GM12878 (cell line): ENCODE measurements at regions not wholly inside any gene's neighbourhood (a gene's known extent, or its start where the extent isn't known, plus 50 kb on each side); places are given as distances from the start of the nearest gene placed in this dataset.

Experiments
- ATAC-seq: fragments of 200-7000 bp; cut with Tn5 transposase; 3 replicates; pipeline ENCODE4 v1.9.1; 2020; ENCODE audit warnings: mild to moderate bottlenecking, moderate library complexity
- BruUV-seq: library from RNA; stranded (reverse); fragments of 400-500 nt; replicated peaks from 2 replicates; lab custom pipeline; 2021; lab: Mats Ljungman, UMichigan
- CTCF ChIA-PET: fragments of 300-600 bp; sonication (Branson Sonifier 250); formaldehyde crosslinking; extraction: SDS; loops from one replicate; lab custom pipeline; 2021; ENCODE audit warnings: inconsistent platforms; lab: Yijun Ruan, JAX
- POLR2A ChIA-PET: fragments of 350-600 bp; formaldehyde crosslinking; extraction: SDS; loops from one replicate; lab custom pipeline; 2021; ENCODE audit warnings: inconsistent platforms; lab: Charles Lee
- RAD21 ChIA-PET: fragments of 300-600 bp; sonication (Branson Sonifier 250); formaldehyde crosslinking; loops from one replicate; lab custom pipeline; 2023; ENCODE audit warnings: antibody characterized with exemption; ENCODE audit not compliant: unreplicated experiment; lab: Charles Lee
- SMC1A ChIA-PET: fragments of 300-600 bp; sonication (Branson Sonifier 250); formaldehyde crosslinking; loops from one replicate; lab custom pipeline; 2023; ENCODE audit not compliant: unreplicated experiment, uncharacterized antibody; lab: Charles Lee
- DNase-seq: peaks from one replicate; pipeline ENCODE4 v3.0.0-alpha.2; 2011; ENCODE audit warnings: low read depth, low spot score
- FAIRE-seq: peaks from 3 replicates; lab custom pipeline; 2011; peaks lifted over from hg19 to GRCh38; lab: Jason Lieb, UNC
- H2AFZ ChIP-seq: 2 replicates; pipeline ENCODE4 v1.6.0; 2011; ENCODE audit warnings: low read depth, low read length, control low read depth; ENCODE audit not compliant: control insufficient read depth
- H3K27ac ChIP-seq: 2 replicates; pipeline ENCODE4 v1.5.1; 2011; ENCODE audit warnings: control low read depth; ENCODE audit not compliant: control insufficient read depth, insufficient read depth
- H3K27me3 ChIP-seq, 2 experiments: replicated peaks in 1 of 2; 2 replicates each; pipeline versions ENCODE4 v1.6.0 to v1.6.1; 2011; ENCODE audit warnings: low read length in 1 of 2; ENCODE audit not compliant: control insufficient read depth in 2 of 2, insufficient read depth in 2 of 2
- H3K36me3 ChIP-seq, 2 experiments: 2 replicates each; pipeline ENCODE4 v1.5.1; 2011; ENCODE audit warnings: low read length in 1 of 2; ENCODE audit not compliant: control insufficient read depth in 2 of 2, insufficient read depth in 2 of 2
- H3K4me1 ChIP-seq: 2 replicates; pipeline ENCODE4 v1.6.1; 2011; ENCODE audit warnings: mild to moderate bottlenecking, low read length, moderate library complexity, mixed read lengths; ENCODE audit not compliant: control insufficient read depth, insufficient read depth
- H3K4me2 ChIP-seq: 2 replicates; pipeline ENCODE4 v1.6.0; 2011; ENCODE audit warnings: control low read depth; ENCODE audit not compliant: control insufficient read depth, insufficient read depth
- H3K4me3 ChIP-seq: fragments of 200-600 bp; sonication (generic); 2 replicates; pipeline ENCODE4 v1.5.1; 2016
- H3K79me2 ChIP-seq: 2 replicates; pipeline ENCODE4 v1.6.0; 2011; ENCODE audit warnings: low read length; ENCODE audit not compliant: control insufficient read depth, insufficient read depth
- H3K9ac ChIP-seq: 2 replicates; pipeline ENCODE4 v1.8.0; 2011; ENCODE audit warnings: low read length, control low read depth, mixed read lengths; ENCODE audit not compliant: control insufficient read depth, insufficient read depth
- H3K9me3 ChIP-seq: replicated peaks from 3 replicates; pipeline ENCODE4 v1.5.1; 2011; ENCODE audit warnings: mild to moderate bottlenecking, low read length; ENCODE audit not compliant: control insufficient read depth, insufficient read depth
- H4K20me1 ChIP-seq: 2 replicates; pipeline ENCODE4 v1.6.0; 2011; ENCODE audit not compliant: control insufficient read depth, insufficient read depth
- ESRRA ChIP-seq: IDR thresholded peaks from 2 replicates; pipeline ENCODE4 v1.6.1; 2012; ENCODE audit warnings: mild to moderate bottlenecking, low read length, improper control_type of control experiment
- FOXK2 ChIP-seq: fragments of 450-650 bp; IDR thresholded peaks from 2 replicates; pipeline ENCODE4 v1.6.1; 2017; ENCODE audit warnings: mild to moderate bottlenecking, moderate library complexity
- HSF1 ChIP-seq: fragments of 150-350 bp; IDR thresholded peaks from 2 replicates; pipeline ENCODE4 v1.6.1; 2014; ENCODE audit warnings: mild to moderate bottlenecking, low read depth, low read length
- IKZF2 ChIP-seq, 2 experiments: fragments of 450-650 bp; IDR thresholded peaks; 2 replicates each; pipeline ENCODE4 v1.6.1; 2017; ENCODE audit warnings: mild to moderate bottlenecking in 2 of 2, moderate library complexity in 2 of 2
- IRF4 ChIP-seq: IDR thresholded peaks from 2 replicates; pipeline ENCODE4 v1.6.1; 2011; ENCODE audit warnings: low read depth, low read length
- KDM1A ChIP-seq: fragments of 200-600 bp; sonication (generic); IDR thresholded peaks from 2 replicates; pipeline ENCODE4 v1.6.1; 2016; ENCODE audit warnings: borderline replicate concordance
- NBN ChIP-seq: fragments of 450-650 bp; IDR thresholded peaks from 2 replicates; pipeline ENCODE4 v1.6.1; 2016
- TARDBP ChIP-seq: IDR thresholded peaks from 2 replicates; pipeline ENCODE4 v1.6.1; 2016; ENCODE audit warnings: borderline replicate concordance
- TBL1XR1 ChIP-seq: IDR thresholded peaks from 2 replicates; pipeline ENCODE4 v1.6.1; 2012; ENCODE audit warnings: low read depth, low read length, improper control_type of control experiment
- ZNF207 ChIP-seq: fragments of 450-650 bp; IDR thresholded peaks from 2 replicates; pipeline ENCODE4 v1.6.1; 2014; ENCODE audit warnings: antibody characterized with exemption, mild to moderate bottlenecking, borderline replicate concordance
- WGBS: methylation state at CpG from one replicate; pipeline ENCODE4 v1.1.6; 2016; ENCODE audit warnings: low lambda C conversion rate; ENCODE audit not compliant: insufficient replicate concordance, insufficient coverage; ENCODE audit errors: missing lambda C conversion rate; 5-methylcytosine and 5-hydroxymethylcytosine counted together
- in situ Hi-C: fragments of 300-500 bp; cut with MboI; formaldehyde crosslinking; loops from 9 replicates; pipeline ENCODE4 v1.14.3; 2018; ENCODE audit warnings: mixed read lengths
- intact Hi-C: fragments of 100-400 bp; cut with micrococcal nuclease; formaldehyde crosslinking; loops from one replicate; pipeline ENCODE4 v1.14.2; 2022; ENCODE audit not compliant: unreplicated experiment
- TF ChIP-seq, protein P1 (sequence below): IDR thresholded peaks from 2 replicates; pipeline ENCODE4 v1.6.1; 2011; ENCODE audit warnings: mild to moderate bottlenecking, low read depth, low read length, moderate library complexity; ENCODE audit not compliant: insufficient replicate concordance

DNA sequence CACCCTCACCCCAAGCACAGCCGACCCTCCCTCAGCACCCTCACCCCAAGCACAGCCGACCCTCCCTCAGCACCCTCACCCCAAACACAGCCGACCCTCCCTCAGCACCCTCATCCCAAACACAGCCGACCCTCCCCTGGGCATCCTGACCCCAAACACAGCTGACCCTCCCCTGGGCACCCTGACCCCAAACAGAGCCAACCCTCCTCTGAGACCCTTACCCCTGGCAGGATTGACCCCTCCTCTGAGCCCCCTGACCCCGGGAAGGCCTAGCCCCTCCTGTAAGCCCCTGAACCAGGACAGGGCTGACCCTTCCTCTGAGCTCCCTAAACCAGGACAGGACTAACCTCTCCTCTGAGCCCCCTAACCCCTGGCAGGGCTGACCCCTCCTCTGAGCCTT, 84.4 kb upstream of the RAB6C start:
- Histone ChIP-seq H3K36me3 (no peaks in the 10 kb centered on the region), H3K9ac (no peak overlapping the region), H3K4me3 (no peak overlapping the region), H3K4me2 (no peak overlapping the region), H3K27ac (no peak overlapping the region), H3K4me1 (no peaks in the 10 kb centered on the region), H2AFZ (no peak overlapping the region), H3K79me2 (no peaks in the 10 kb centered on the region), H4K20me1 (no peaks in the 10 kb centered on the region), H3K27me3 (no peaks in the 10 kb centered on the region), H3K9me3 (no peaks in the 10 kb centered on the region)
- TF ChIP-seq KDM1A = no peak
- TF ChIP-seq, protein P1, sequence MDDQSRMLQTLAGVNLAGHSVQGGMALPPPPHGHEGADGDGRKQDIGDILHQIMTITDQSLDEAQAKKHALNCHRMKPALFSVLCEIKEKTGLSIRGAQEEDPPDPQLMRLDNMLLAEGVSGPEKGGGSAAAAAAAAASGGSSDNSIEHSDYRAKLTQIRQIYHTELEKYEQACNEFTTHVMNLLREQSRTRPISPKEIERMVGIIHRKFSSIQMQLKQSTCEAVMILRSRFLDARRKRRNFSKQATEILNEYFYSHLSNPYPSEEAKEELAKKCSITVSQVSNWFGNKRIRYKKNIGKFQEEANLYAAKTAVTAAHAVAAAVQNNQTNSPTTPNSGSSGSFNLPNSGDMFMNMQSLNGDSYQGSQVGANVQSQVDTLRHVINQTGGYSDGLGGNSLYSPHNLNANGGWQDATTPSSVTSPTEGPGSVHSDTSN = no peak
- TF ChIP-seq ZNF207 = no peak
- TF ChIP-seq IRF4 = no peak
- no peak for TF ChIP-seq FOXK2
- no peak for TF ChIP-seq TBL1XR1
- no peak for TF ChIP-seq IKZF2 (IDR thresholded peaks at IDR 0.05)
- ATAC-seq = no peak
- no peak for DNase-seq
- ChIA-PET POLR2A (no interaction called here), RAD21 (no interaction called here), CTCF (no interaction called here), SMC1A (no interaction called here)
- intact Hi-C loops (no loop called here), in situ Hi-C loops (no loop called here)
- WGBS = 29% methylated on average over 2 of the region's 5 CpGs
- no TSS peak for BruUV-seq
- no peak for FAIRE-seq

GRCh38 chr2:129895526-129896082, 83.9 kb upstream of the RAB6C start:
- no peak overlapping the region for H2AFZ ChIP-seq

More at GRCh38 chr2:129895526-129896082, 83.9 kb upstream of the RAB6C start:
- FAIRE-seq = no peak
- BruUV-seq = no TSS peak
- TF ChIP-seq HSF1 (no peak), TBL1XR1 (no peak), ESRRA (no peak), TARDBP (no peak), ZNF207 (no peak), NBN (no peak)
- ChIA-PET CTCF (no interaction called here), RAD21 (no interaction called here), SMC1A (no interaction called here), POLR2A (no interaction called here)
- in situ Hi-C loops = no loop called here
- H3K4me2 ChIP-seq = no peak overlapping the region
- H3K27me3 ChIP-seq = no peaks in the 10 kb centered on the region
- ATAC-seq = no peak
- H3K4me1 ChIP-seq = no peaks in the 10 kb centered on the region
- no peaks in the 10 kb centered on the region for H3K36me3 ChIP-seq
- 25% methylated on average over 2 of the region's 2 CpGs for WGBS
- no peaks in the 10 kb centered on the region for H4K20me1 ChIP-seq
- H3K4me3 ChIP-seq = no peak overlapping the region
- no peaks in the 10 kb centered on the region for H3K79me2 ChIP-seq
- H3K9me3 ChIP-seq = no peaks in the 10 kb centered on the region
- no peak overlapping the region for H3K27ac ChIP-seq
- H3K9ac ChIP-seq = no peak overlapping the region
- DNase-seq = no peak
- intact Hi-C loops = no loop called here
